ENCODE measurements at regions not wholly inside any gene's neighbourhood (a gene's known extent, or its start where the extent isn't known, plus 50 kb on each side); places are given as distances from the start of the nearest gene placed in this dataset.
"Not testable (repeated sequence)": the region's sequence is repeated elsewhere in the genome, so short reads cannot be mapped to it uniquely, and the experiment has no call there.

- no peak for DNase-seq
These were observed 58.1 kb downstream of the TUBA3C start for GRCh38 chr13:19123502-19123901.

GRCh38 chr13:19117913-19118739, 63.5 kb downstream of the TUBA3C start:
- no peak for DNase-seq

GRCh38 chr13:19109225-19109624, 72.4 kb downstream of the TUBA3C start:
- not testable (repeated sequence) for DNase-seq

GRCh38 chr13:19103140-19103539, 78.5 kb downstream of the TUBA3C start:
- DNase-seq: no peak

- DNase-seq: no peak
These were observed 88.3 kb downstream of the TUBA3C start for GRCh38 chr13:19093369-19093768.

- no peak for DNase-seq
These were observed 91.1 kb downstream of the TUBA3C start for GRCh38 chr13:19090495-19090894.

- DNase-seq: no peak
These were observed 92.3 kb downstream of the TUBA3C start for GRCh38 chr13:19089315-19089714.

GRCh38 chr13:19088416-19088815, 93.2 kb downstream of the TUBA3C start:
- no peak for DNase-seq

GRCh38 chr13:19085876-19086275, 95.7 kb downstream of the TUBA3C start:
- no peak for DNase-seq

GRCh38 chr13:19085258-19085657, 96.4 kb downstream of the TUBA3C start:
- no peak for DNase-seq

- no peak for DNase-seq
These were observed 98.3 kb downstream of the TUBA3C start for GRCh38 chr13:19083340-19083739.

- no peak for DNase-seq
These were observed 106.2 kb downstream of the TUBA3C start for GRCh38 chr13:19075418-19075817.

- no peak for DNase-seq
These were observed 107.1 kb downstream of the TUBA3C start for GRCh38 chr13:19074519-19074918.

GRCh38 chr13:19074106-19074505, 107.5 kb downstream of the TUBA3C start:
- DNase-seq: not testable (repeated sequence)

- not testable (repeated sequence) for DNase-seq
These were observed 108.5 kb downstream of the TUBA3C start for GRCh38 chr13:19072956-19073706.

GRCh38 chr13:19072543-19072942, 109.1 kb downstream of the TUBA3C start:
- no peak for DNase-seq

GRCh38 chr13:19071161-19071936, 110.3 kb downstream of the TUBA3C start:
- no peak for DNase-seq

GRCh38 chr13:19070398-19070735, 111.3 kb downstream of the TUBA3C start:
- no peak for DNase-seq

GRCh38 chr13:19069684-19070397, 111.8 kb downstream of the TUBA3C start:
- DNase-seq: no peak

- DNase-seq: no peak
These were observed 112.9 kb downstream of the TUBA3C start for GRCh38 chr13:19068691-19069090.

- DNase-seq: no peak
These were observed 113.9 kb downstream of the TUBA3C start for GRCh38 chr13:19067767-19068166.

GRCh38 chr13:19062801-19063200, 118.8 kb downstream of the TUBA3C start:
- no peak for DNase-seq
